ENCODE measurements at regions not wholly inside any gene's neighbourhood (a gene's known extent, or its start where the extent isn't known, plus 50 kb on each side); places are given as distances from the start of the nearest gene placed in this dataset.

DNA sequence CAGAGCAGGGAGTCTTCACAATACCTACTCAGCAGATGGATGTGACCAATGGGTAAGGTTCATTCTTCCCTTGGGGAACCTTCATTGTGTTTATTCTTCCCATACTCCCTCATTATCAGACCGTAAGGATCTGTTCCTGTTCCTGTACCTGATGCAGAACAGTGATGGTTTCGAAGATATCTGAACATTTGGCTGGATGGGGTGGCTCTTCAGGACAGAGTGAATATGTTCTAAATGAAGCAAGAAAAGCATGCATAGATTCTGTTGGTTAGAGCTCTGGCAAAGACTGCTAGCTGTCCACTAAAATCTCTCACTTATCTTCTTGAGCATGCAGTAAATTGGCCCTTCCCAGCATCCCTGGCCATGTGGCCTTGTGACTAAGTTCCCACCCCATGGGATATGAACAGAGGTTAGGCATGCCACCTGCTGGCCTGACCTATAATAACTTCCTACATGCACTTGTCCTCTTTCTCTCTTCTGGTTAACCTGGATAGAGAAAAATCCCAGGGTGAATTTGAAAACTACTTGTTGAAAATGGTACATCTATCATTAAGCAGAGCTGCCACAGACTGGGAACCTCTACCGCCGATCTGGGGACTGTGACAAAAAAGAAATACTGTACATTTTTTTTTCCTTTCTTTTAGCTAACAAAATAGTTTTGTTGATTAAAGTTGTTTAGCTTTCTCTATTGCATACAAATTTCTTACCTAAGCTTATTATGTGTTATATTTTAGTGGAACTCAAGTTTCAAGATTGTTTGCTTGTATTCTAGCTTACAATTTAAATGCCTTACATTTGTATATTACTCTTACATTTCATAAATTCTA is 60.0 kb upstream of the BANK1 start:
- CTCF ChIA-PET, result interaction anchor here (0.6 to 4.5 kb wide), 24 partner anchors 11 to 1638 kb away, joined by 3 to 55 read pairs (median 4); no protein-coding TSS in a partner anchor
- no peaks in the 10 kb centered on the region for H3K36me3 Mint-ChIP-seq (ENCODE audit: low read depth)
- H3K27me3 Mint-ChIP-seq, result no peaks in the 10 kb centered on the region
- DNase-seq, result no peak
- POLR2A ChIA-PET, result interaction anchor here (0.6 to 1.6 kb wide), 3 partner anchors 47 to 621 kb away, joined by 3 to 8 read pairs (median 5); partner anchors contain the start of gene PPP3CA
- peak; percentile 95 for ATAC-seq (ENCODE audit: low read depth)
- intact Hi-C loops (cut with micrococcal nuclease), result loop anchor here (1.0 to 10.0 kb wide), 12 partner anchors 54 to 1306 kb away; no protein-coding TSS in a partner anchor
- TF ChIP-seq, protein P1, sequence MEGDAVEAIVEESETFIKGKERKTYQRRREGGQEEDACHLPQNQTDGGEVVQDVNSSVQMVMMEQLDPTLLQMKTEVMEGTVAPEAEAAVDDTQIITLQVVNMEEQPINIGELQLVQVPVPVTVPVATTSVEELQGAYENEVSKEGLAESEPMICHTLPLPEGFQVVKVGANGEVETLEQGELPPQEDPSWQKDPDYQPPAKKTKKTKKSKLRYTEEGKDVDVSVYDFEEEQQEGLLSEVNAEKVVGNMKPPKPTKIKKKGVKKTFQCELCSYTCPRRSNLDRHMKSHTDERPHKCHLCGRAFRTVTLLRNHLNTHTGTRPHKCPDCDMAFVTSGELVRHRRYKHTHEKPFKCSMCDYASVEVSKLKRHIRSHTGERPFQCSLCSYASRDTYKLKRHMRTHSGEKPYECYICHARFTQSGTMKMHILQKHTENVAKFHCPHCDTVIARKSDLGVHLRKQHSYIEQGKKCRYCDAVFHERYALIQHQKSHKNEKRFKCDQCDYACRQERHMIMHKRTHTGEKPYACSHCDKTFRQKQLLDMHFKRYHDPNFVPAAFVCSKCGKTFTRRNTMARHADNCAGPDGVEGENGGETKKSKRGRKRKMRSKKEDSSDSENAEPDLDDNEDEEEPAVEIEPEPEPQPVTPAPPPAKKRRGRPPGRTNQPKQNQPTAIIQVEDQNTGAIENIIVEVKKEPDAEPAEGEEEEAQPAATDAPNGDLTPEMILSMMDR (IDR thresholded peaks at IDR 0.05), result peak; percentile 32
- no peaks in the 10 kb centered on the region for H3K9me3 Mint-ChIP-seq
- peaks cover 22% of the 10 kb centered on the region for H3K4me1 Mint-ChIP-seq
- H3K4me3 Mint-ChIP-seq, result no peak overlapping the region
- peak overlapping the region; percentile 53 for H3K27ac Mint-ChIP-seq

DNA sequence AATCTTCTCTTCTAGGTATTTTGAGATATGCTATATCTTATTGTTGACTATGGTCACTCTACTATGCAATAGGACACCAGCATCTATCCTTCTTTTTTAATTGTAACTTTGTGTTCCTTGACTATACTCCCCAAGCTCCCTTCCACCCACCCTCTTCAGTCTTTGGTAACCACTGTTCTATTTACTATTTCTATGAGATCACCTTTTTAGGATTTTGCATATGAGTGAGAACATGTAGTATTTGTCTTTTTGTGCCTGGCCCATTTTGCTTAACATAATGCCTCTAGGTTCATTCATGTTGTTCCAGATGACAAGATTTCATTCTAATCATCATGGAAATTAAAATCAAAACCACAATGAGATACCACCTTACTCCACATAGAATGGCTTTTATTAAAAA is 63.3 kb upstream of the BANK1 start:
- ATAC-seq (ENCODE audit: low read depth), result no peak
- CTCF ChIA-PET, result no interaction called here
- Mint-ChIP-seq H3K4me3 (no peak overlapping the region), H3K9me3 (no peaks in the 10 kb centered on the region), H3K4me1 (peaks cover 27% of the 10 kb centered on the region), H3K27me3 (no peaks in the 10 kb centered on the region), H3K36me3 (ENCODE audit: low read depth) (no peaks in the 10 kb centered on the region), H3K27ac (no peak overlapping the region)
- TF ChIP-seq, protein P1 (IDR thresholded peaks at IDR 0.05), result no peak
- DNase-seq, result no peak
- POLR2A ChIA-PET, result no interaction called here
- intact Hi-C loops (cut with micrococcal nuclease), result loop anchor here (5.0 kb wide), 1 partner anchor 535 kb away; no protein-coding TSS in a partner anchor

DNA sequence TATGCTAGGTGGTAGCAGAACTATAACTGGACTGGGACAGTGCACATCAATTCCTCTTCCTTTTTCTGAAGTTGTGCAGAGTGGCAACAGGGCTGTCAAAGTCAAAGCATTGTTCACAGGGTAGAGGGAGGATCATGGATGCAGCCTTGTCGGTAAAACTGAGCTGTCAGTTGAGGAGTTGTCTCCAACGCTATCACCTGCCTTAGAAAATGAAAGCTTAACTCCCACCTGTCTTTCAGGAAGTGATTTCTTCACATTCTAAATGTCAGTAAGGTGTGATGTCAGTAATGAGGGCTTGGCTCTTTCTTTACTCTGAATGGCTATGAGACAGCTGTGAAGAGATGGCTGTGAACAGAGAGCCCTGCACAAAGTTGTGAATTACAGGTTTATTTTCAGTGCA is 66.4 kb upstream of the BANK1 start:
- DNase-seq (no peak), ATAC-seq (ENCODE audit: low read depth) (peak; percentile 47)
- CTCF ChIA-PET, result no interaction called here
- Mint-ChIP-seq H3K4me3 (peak overlapping the region; percentile 20), H3K27me3 (no peaks in the 10 kb centered on the region), H3K36me3 (ENCODE audit: low read depth) (no peaks in the 10 kb centered on the region), H3K9me3 (no peaks in the 10 kb centered on the region), H3K27ac (peak overlapping the region; percentile 36), H3K4me1 (peaks cover 22% of the 10 kb centered on the region)
- POLR2A ChIA-PET, result interaction anchor here (0.7 kb wide), 1 partner anchor 1321 kb away, joined by 3 read pairs; no protein-coding TSS in a partner anchor
- intact Hi-C loops (cut with micrococcal nuclease), result no loop called here
- TF ChIP-seq, protein P1 (IDR thresholded peaks at IDR 0.05), result no peak

DNA sequence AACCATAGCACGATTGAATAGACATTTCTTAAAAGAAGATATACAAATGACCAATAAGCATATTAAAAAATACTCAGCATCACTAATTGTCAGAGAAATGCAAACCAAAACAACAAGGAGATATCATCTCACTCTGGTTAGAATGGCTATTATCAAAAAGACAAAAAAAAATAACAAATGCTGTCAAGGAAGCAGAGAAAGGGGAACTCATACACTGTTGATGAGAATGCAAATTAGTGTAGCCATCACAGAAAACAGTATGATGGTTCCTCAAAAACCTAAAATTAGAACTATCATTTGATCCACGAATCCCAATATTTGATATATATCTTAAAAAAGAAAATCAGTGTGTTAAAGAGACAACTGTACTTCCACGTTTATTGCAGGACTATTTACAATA is 71.7 kb upstream of the BANK1 start:
- H3K27ac Mint-ChIP-seq, result no peak overlapping the region
- intact Hi-C loops (cut with micrococcal nuclease), result no loop called here
- ChIA-PET POLR2A (no interaction called here), CTCF (no interaction called here)
- no peak for DNase-seq
- no peaks in the 10 kb centered on the region for H3K27me3 Mint-ChIP-seq
- peaks cover 15% of the 10 kb centered on the region for H3K9me3 Mint-ChIP-seq
- peaks cover 17% of the 10 kb centered on the region for H3K4me1 Mint-ChIP-seq
- peaks cover 9% of the 10 kb centered on the region for H3K36me3 Mint-ChIP-seq (ENCODE audit: low read depth)
- H3K4me3 Mint-ChIP-seq, result no peak overlapping the region
- no peak for ATAC-seq (ENCODE audit: low read depth)
- TF ChIP-seq, protein P1 (IDR thresholded peaks at IDR 0.05), result no peak

DNA sequence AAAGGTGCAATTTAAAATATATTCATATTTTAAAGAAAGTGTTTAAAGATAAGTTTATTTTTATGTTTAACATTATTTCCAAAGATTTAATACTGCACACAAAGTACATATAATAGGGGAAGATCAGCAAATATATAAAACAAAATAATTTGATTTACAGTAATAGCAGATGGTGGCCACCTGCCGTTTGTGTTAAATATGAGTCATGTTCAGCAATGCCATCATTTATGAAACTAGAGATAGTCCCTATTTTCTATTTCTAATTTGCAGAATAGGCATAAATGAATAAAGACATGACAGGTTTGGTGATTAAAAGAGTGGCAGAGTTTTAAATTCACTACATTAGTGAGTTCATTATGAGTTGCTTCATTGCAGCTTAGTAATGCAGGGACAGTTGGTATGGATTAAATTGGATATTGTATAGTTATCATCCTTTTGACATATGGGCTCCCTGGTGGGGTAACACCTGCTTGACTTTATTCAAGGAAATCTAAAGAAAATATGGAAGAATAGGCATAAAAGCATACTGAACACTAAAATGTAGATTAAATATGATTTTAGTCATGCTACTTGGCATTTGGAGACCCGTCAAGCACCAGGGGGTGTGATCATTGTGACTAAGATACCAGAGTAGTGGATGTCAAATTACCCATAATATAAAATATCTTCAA is 78.8 kb upstream of the BANK1 start:
- DNase-seq (no peak), ATAC-seq (ENCODE audit: low read depth) (no peak)
- Mint-ChIP-seq H3K36me3 (ENCODE audit: low read depth) (no peaks in the 10 kb centered on the region), H3K27me3 (no peaks in the 10 kb centered on the region), H3K4me3 (no peak overlapping the region), H3K4me1 (no peaks in the 10 kb centered on the region), H3K27ac (no peak overlapping the region), H3K9me3 (peaks cover 3% of the 10 kb centered on the region)
- ChIA-PET POLR2A (no interaction called here), CTCF (no interaction called here)
- intact Hi-C loops (cut with micrococcal nuclease), result no loop called here
- TF ChIP-seq, protein P1 (IDR thresholded peaks at IDR 0.05), result no peak
